Psoas muscle (tissue), 7 donors: ENCODE measurements at regions not wholly inside any gene's neighbourhood (a gene's known extent, or its start where the extent isn't known, plus 50 kb on each side); places are given as distances from the start of the nearest gene placed in this dataset.

ENCODE experiments used
- ATAC-seq, 4 donors: fragments of 200-7000 bp; cut with Tn5 transposase; one replicate each; pipeline ENCODE4 v1.9.1; 2020; ENCODE audit warnings: moderate library complexity in 3 of 4, mild to moderate bottlenecking in 2 of 4
- DNase-seq, 2 donors: peaks; one replicate each; pipeline ENCODE4 v3.0.0-alpha.2; 2020
- H3K27ac ChIP-seq: fragments of 200-600 bp; one replicate; pipeline ENCODE4 v1.8.0; 2022
- H3K27me3 ChIP-seq, 3 donors: fragments of 200-600 bp in 1 of 3; one replicate each; pipeline versions ENCODE4 v1.6.1 to v1.8.0; 2013 to 2022; ENCODE audit warnings: low read length in 2 of 3, mild to moderate bottlenecking in 2 of 3, moderate library complexity in 1 of 3; ENCODE audit not compliant: insufficient read depth in 3 of 3
- H3K36me3 ChIP-seq, 2 donors: fragments of 200-600 bp in 1 of 2; one replicate each; pipeline versions ENCODE4 v1.6.1 to v1.8.0; 2013 to 2022; ENCODE audit warnings: low read depth in 1 of 2, mild to moderate bottlenecking in 1 of 2, moderate library complexity in 1 of 2; ENCODE audit not compliant: insufficient read depth in 1 of 2
- H3K4me1 ChIP-seq: fragments of 200-600 bp; one replicate; pipeline ENCODE4 v1.8.0; 2022
- H3K4me3 ChIP-seq: fragments of 200-600 bp; one replicate; pipeline ENCODE4 v1.8.0; 2022; ENCODE audit warnings: mild to moderate bottlenecking
- H3K9me3 ChIP-seq: fragments of 200-600 bp; one replicate; pipeline ENCODE4 v1.8.0; 2022
- WGBS, 3 donors: extraction: QIAGEN DNeasy Blood & Tissue Kit; methylation state at CpG; one replicate each; pipeline versions ENCODE4 v1.1.6 to v1.1.7; 2013; 5-methylcytosine and 5-hydroxymethylcytosine counted together
- intact Hi-C, 2 donors: fragments of 100-400 bp; cut with DNase I; formaldehyde crosslinking; loops; one replicate each; pipeline versions ENCODE4 v1.11.0 to v1.14.2; 2022
- TF ChIP-seq, protein P1 (sequence below): fragments of 200-600 bp; IDR thresholded peaks from one replicate; pipeline ENCODE4 v1.8.0; 2022; ENCODE audit warnings: antibody characterized with exemption
- donor health status: healthy with polysubstance abuse.
- donor health status: DM: no; HTN: no; CAD: no; lungs with moderate emphysema.
- donor health status: Bipolar disorder and iron deficiency.
- donor health status: healthy.
- donor health status: DM: yes; HTN: yes; CAD: no.
- donor health status: DM: no; HTN: no; CAD: no.
- donor health status: DM: yes; HTN: yes; CAD: no.

DNA sequence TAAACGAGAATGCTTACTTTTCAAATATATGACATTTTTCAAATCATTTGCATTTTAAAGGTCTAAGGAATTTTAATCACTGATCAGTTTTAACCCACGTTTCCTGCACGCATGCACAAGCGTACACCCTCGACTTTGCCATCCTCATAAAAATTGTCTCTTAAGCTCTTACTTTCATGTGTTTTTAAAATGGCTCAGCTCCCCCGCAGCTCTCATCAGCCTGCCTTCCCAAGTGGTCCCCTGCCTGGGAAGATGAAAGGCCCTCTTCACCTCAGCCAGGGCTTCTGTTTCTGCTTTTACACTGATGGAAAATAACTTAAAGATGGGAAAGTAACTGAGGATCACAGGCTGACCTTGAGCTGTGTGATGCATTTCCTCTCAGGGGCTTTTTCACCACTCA, 131.6 kb upstream of the LSM8 start:
- intact Hi-C loops = no loop called here
- Histone ChIP-seq H3K4me1 (no peaks in the 10 kb centered on the region), H3K27ac (no peak overlapping the region), H3K4me3 (no peak overlapping the region), H3K36me3 (no peaks in the 10 kb centered on the region), H3K9me3 (no peaks in the 10 kb centered on the region), H3K27me3 (no peaks in the 10 kb centered on the region)
- DNase-seq = no peak
- TF ChIP-seq, protein P1, sequence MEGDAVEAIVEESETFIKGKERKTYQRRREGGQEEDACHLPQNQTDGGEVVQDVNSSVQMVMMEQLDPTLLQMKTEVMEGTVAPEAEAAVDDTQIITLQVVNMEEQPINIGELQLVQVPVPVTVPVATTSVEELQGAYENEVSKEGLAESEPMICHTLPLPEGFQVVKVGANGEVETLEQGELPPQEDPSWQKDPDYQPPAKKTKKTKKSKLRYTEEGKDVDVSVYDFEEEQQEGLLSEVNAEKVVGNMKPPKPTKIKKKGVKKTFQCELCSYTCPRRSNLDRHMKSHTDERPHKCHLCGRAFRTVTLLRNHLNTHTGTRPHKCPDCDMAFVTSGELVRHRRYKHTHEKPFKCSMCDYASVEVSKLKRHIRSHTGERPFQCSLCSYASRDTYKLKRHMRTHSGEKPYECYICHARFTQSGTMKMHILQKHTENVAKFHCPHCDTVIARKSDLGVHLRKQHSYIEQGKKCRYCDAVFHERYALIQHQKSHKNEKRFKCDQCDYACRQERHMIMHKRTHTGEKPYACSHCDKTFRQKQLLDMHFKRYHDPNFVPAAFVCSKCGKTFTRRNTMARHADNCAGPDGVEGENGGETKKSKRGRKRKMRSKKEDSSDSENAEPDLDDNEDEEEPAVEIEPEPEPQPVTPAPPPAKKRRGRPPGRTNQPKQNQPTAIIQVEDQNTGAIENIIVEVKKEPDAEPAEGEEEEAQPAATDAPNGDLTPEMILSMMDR = no peak
- WGBS, 3 donors = 50 to 59% (median 52%) methylated on average over 6 of the region's 6 CpGs
- ATAC-seq = no peak

DNA sequence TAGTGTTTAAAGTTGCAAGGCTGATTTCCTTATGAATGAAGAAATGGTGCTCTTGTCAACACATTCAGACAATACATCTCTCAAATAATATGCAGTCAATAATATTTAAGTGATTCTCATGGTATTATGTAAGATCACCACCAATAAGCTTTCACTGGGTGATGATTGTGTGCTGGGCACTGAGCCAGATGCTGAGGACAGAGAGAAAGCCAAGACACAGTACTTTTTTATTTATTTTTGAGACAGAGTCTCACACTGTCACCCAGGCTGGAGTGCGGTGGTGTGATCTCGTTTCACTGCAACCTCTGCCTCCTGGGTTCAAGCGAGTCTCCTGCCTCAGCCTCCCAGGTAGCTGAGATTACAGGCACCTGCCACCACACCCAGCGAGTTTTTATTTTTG, 130.6 kb upstream of the LSM8 start:
- intact Hi-C loops = no loop called here
- TF ChIP-seq, protein P1 = no peak
- H3K4me1 ChIP-seq = no peaks in the 10 kb centered on the region
- DNase-seq = no peak
- no peaks in the 10 kb centered on the region for H3K27me3 ChIP-seq
- H3K9me3 ChIP-seq = no peaks in the 10 kb centered on the region
- H3K27ac ChIP-seq = no peak overlapping the region
- H3K36me3 ChIP-seq = no peaks in the 10 kb centered on the region
- WGBS, 3 donors = 82 to 85% (median 83%) methylated on average over 4 of the region's 4 CpGs
- H3K4me3 ChIP-seq = no peak overlapping the region
- no peak for ATAC-seq

- WGBS, 3 donors = 79 to 83% (median 83%) methylated on average over 2 of the region's 2 CpGs
- TF ChIP-seq, protein P1 = no peak
These were observed 129.4 kb upstream of the LSM8 start for GRCh38 chr7:118054529-118054928.

DNA sequence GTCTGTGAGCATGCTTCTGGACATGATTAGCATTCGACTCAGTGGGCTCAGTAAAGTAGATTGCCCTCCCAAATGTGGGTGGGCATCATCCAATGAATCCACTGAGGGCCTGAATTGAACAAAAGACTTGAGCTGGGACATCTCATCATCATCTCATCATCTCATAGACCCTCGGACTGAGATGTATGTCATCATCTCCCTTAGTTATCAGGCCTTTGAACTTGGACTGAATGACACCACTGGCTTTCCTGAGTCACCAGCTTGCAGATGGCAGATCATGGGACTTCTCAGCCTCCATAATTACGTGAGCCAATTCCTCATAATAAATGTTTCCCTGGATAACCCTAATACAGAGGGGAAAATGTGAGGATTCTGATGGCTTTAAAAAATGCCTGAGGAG, 128.3 kb upstream of the LSM8 start:
- ATAC-seq (no peak), DNase-seq (no peak)
- Histone ChIP-seq H3K27me3 (no peaks in the 10 kb centered on the region), H3K4me3 (no peak overlapping the region), H3K9me3 (no peaks in the 10 kb centered on the region), H3K27ac (no peak overlapping the region), H3K4me1 (no peaks in the 10 kb centered on the region), H3K36me3 (no peaks in the 10 kb centered on the region)
- 76 to 82% (median 79%) methylated on average over 3 of the region's 3 CpGs for WGBS, 3 donors
- TF ChIP-seq, protein P1 = no peak
- intact Hi-C loops = no loop called here

More at GRCh38 chr7:118054529-118054928, 129.4 kb upstream of the LSM8 start:
- H3K27me3 ChIP-seq = no peaks in the 10 kb centered on the region
- no peak overlapping the region for H3K27ac ChIP-seq
- DNase-seq = no peak
- intact Hi-C loops = no loop called here
- H3K4me1 ChIP-seq = no peaks in the 10 kb centered on the region
- no peaks in the 10 kb centered on the region for H3K36me3 ChIP-seq
- no peak for ATAC-seq
- no peak overlapping the region for H3K4me3 ChIP-seq
- H3K9me3 ChIP-seq = no peaks in the 10 kb centered on the region

GRCh38 chr7:118057404-118057803, 126.6 kb upstream of the LSM8 start:
- Histone ChIP-seq H3K9me3 (no peaks in the 10 kb centered on the region), H3K27ac (no peak overlapping the region), H3K27me3 (no peaks in the 10 kb centered on the region), H3K4me3 (no peak overlapping the region), H3K36me3 (no peaks in the 10 kb centered on the region), H3K4me1 (no peaks in the 10 kb centered on the region)
- no peak for DNase-seq
- intact Hi-C loops = no loop called here
- no peak for ATAC-seq
- 85 to 94% (median 92%) methylated on average over 5 of the region's 5 CpGs for WGBS, 3 donors
- TF ChIP-seq, protein P1 = no peak
